ENCODE measurements at regions not wholly inside any gene's neighbourhood (a gene's known extent, or its start where the extent isn't known, plus 50 kb on each side); places are given as distances from the start of the nearest gene placed in this dataset.

DNA sequence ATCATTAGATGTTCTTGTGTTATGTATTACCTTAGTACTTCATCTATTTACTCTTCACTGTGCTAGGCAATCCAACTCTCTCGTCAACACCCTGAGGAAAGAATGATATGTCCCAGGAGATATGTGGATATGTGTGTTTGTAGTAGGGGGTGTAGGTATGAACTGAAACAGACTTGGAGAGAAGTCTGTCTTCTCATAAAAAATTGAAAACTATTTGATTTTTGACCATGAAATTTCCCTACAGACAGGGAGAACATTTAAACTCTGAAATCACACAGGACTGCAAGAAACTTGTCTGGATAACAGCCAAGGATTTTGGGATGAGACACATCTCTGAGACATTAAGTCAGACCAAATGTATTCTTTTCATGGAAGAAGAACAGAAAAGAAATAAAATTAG is 967.0 kb upstream of the FAT3 start:
- H3K4me3 ChIP-seq (ENCODE audit: insufficient read depth, low read depth, low read length), result no peak overlapping the region
- no TSS peak for BruUV-seq (replicated peaks)
- no peak overlapping the region for H4K5ac ChIP-seq (ENCODE audit: low read depth, low read length)
- DNase-seq, result no peak
- H3K56ac ChIP-seq (ENCODE audit: extremely low read depth, insufficient read depth, low read length), result no peak overlapping the region
- H2BK120ac ChIP-seq (ENCODE audit: low read depth, low read length), result no peak overlapping the region
- H4K20me1 ChIP-seq (ENCODE audit: insufficient read depth, low read length), result no peaks in the 10 kb centered on the region
- dilution Hi-C loops (cut with HindIII; ENCODE audit: low sequenced_read_pairs, unreplicated experiment), result no loop called here
- H3K4ac ChIP-seq (ENCODE audit: low read depth, low read length), result no peak overlapping the region
- intact Hi-C loops (cut with micrococcal nuclease), result no loop called here
- H3K36me3 ChIP-seq (ENCODE audit: control insufficient read depth, insufficient read depth, low read length), result no peaks in the 10 kb centered on the region
- CTCF ChIA-PET, result no interaction called here
- no peaks in the 10 kb centered on the region for H3K27me3 ChIP-seq (ENCODE audit: control insufficient read depth, insufficient read depth, low read length)
- H4K8ac ChIP-seq (ENCODE audit: low read depth in 2 of 2, low read length in 2 of 2), result no peak overlapping the region
- no peak overlapping the region for H3K9ac ChIP-seq (ENCODE audit: low read depth, low read length)
- POLR2A ChIA-PET (ENCODE audit: unreplicated experiment), result no interaction called here
- no peak for TF ChIP-seq RFX5 (IDR thresholded peaks at IDR 0.05; ENCODE audit: low read depth, low read length)
- TF ChIP-seq, protein P1, sequence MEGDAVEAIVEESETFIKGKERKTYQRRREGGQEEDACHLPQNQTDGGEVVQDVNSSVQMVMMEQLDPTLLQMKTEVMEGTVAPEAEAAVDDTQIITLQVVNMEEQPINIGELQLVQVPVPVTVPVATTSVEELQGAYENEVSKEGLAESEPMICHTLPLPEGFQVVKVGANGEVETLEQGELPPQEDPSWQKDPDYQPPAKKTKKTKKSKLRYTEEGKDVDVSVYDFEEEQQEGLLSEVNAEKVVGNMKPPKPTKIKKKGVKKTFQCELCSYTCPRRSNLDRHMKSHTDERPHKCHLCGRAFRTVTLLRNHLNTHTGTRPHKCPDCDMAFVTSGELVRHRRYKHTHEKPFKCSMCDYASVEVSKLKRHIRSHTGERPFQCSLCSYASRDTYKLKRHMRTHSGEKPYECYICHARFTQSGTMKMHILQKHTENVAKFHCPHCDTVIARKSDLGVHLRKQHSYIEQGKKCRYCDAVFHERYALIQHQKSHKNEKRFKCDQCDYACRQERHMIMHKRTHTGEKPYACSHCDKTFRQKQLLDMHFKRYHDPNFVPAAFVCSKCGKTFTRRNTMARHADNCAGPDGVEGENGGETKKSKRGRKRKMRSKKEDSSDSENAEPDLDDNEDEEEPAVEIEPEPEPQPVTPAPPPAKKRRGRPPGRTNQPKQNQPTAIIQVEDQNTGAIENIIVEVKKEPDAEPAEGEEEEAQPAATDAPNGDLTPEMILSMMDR (conservative IDR thresholded peaks at IDR 0.05; ENCODE audit: low read depth, low read length), result no peak
- TF ChIP-seq CEBPB (IDR thresholded peaks at IDR 0.05; ENCODE audit: low read depth, low read length), result no peak
- no peak for TF ChIP-seq BHLHE40 (IDR thresholded peaks at IDR 0.05; ENCODE audit: low read depth, low read length)
- TF ChIP-seq, protein P2, sequence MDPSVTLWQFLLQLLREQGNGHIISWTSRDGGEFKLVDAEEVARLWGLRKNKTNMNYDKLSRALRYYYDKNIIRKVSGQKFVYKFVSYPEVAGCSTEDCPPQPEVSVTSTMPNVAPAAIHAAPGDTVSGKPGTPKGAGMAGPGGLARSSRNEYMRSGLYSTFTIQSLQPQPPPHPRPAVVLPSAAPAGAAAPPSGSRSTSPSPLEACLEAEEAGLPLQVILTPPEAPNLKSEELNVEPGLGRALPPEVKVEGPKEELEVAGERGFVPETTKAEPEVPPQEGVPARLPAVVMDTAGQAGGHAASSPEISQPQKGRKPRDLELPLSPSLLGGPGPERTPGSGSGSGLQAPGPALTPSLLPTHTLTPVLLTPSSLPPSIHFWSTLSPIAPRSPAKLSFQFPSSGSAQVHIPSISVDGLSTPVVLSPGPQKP (IDR thresholded peaks at IDR 0.05; ENCODE audit: borderline replicate concordance, low read depth, low read length), result no peak
- no peak for TF ChIP-seq RCOR1 (IDR thresholded peaks at IDR 0.05; ENCODE audit: insufficient replicate concordance, low read length)
- TF ChIP-seq, protein P3, sequence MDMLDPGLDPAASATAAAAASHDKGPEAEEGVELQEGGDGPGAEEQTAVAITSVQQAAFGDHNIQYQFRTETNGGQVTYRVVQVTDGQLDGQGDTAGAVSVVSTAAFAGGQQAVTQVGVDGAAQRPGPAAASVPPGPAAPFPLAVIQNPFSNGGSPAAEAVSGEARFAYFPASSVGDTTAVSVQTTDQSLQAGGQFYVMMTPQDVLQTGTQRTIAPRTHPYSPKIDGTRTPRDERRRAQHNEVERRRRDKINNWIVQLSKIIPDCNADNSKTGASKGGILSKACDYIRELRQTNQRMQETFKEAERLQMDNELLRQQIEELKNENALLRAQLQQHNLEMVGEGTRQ (IDR thresholded peaks at IDR 0.05; ENCODE audit: low read depth, low read length), result no peak
- no peak for TF ChIP-seq CHD1 (IDR thresholded peaks at IDR 0.05; ENCODE audit: low read depth, low read length)
- no peak for TF ChIP-seq MXI1 (IDR thresholded peaks at IDR 0.05; ENCODE audit: borderline replicate concordance, low read depth, low read length)
- no peak for TF ChIP-seq MAZ (IDR thresholded peaks at IDR 0.05; ENCODE audit: borderline replicate concordance, low read depth, low read length)
- no peak for TF ChIP-seq POLR2A (IDR thresholded peaks at IDR 0.05; ENCODE audit: low read depth, low read length)
- TF ChIP-seq MAFK (IDR thresholded peaks at IDR 0.05; ENCODE audit: low read depth, low read length), result no peak
- no peak for TF ChIP-seq FOS (IDR thresholded peaks at IDR 0.05; ENCODE audit: low read depth, low read length)
- TF ChIP-seq SMC3 (IDR thresholded peaks at IDR 0.05; ENCODE audit: low read depth, low read length), result no peak
- TF ChIP-seq RAD21 (IDR thresholded peaks at IDR 0.05; ENCODE audit: low read length), result no peak
- no peak for TF ChIP-seq NFE2L2 (IDR thresholded peaks at IDR 0.05; ENCODE audit: low read depth, low read length)
- no peak overlapping the region for H3K4me2 ChIP-seq (ENCODE audit: low read depth, low read length)
- no peaks in the 10 kb centered on the region for H3K9me1 ChIP-seq (ENCODE audit: insufficient read depth, low read length)
- no peak overlapping the region for H2BK15ac ChIP-seq (ENCODE audit: low read depth, low read length)
- no peak overlapping the region for H2BK20ac ChIP-seq (ENCODE audit: low read depth, low read length)
- no peaks in the 10 kb centered on the region for H3K79me1 ChIP-seq (ENCODE audit: low read depth in 1 of 2, low read length in 2 of 2)
- H3K4me1 ChIP-seq (ENCODE audit: control insufficient read depth, insufficient read depth, low read length), result no peaks in the 10 kb centered on the region
- H3K18ac ChIP-seq (ENCODE audit: low read depth, low read length), result no peak overlapping the region
- no peaks in the 10 kb centered on the region; the same call in 1 of the 2 replicates for H3K9me3 ChIP-seq (ENCODE audit: control insufficient read depth, insufficient read depth, low read length)
- no peak overlapping the region for H2AK9ac ChIP-seq (replicated peaks; ENCODE audit: low read depth, low read length, poor library complexity)
- no CpG with 5 or more reads among the region's 1 CpG for WGBS, 2 experiments (ENCODE audit: extremely low coverage in 2 of 2, insufficient read length in 1 of 2)
- no peak overlapping the region for H3K27ac ChIP-seq (ENCODE audit: insufficient read depth, low read length)
- H2AK5ac ChIP-seq (ENCODE audit: low read depth, low read length), result no peak overlapping the region
- no peak overlapping the region for H3K14ac ChIP-seq (replicated peaks; ENCODE audit: low read depth, low read length)
- ATAC-seq (ENCODE audit: low read depth), result no peak
- H2AFZ ChIP-seq (replicated peaks; ENCODE audit: low read length, poor library complexity), result no peak overlapping the region
- in situ Hi-C loops (cut with MboI; ENCODE audit: low sequenced_read_pairs), result no loop called here
- no peak overlapping the region for H2BK5ac ChIP-seq (ENCODE audit: low read depth, low read length, poor library complexity, severe bottlenecking)
- no peak overlapping the region for H3K23ac ChIP-seq (ENCODE audit: low read depth, low read length)
- no peak overlapping the region for H4K91ac ChIP-seq (ENCODE audit: insufficient read depth, low read depth, low read length)

Measured in IMR-90 (cell line).